HEK293 (cell line): ENCODE measurements at regions not wholly inside any gene's neighbourhood (a gene's known extent, or its start where the extent isn't known, plus 50 kb on each side); places are given as distances from the start of the nearest gene placed in this dataset.

ENCODE experiments used
- CTCF ChIA-PET: fragments of 350-600 bp; formaldehyde crosslinking; extraction: SDS; loops from one replicate; lab custom pipeline; 2021; ENCODE audit warnings: antibody characterized with exemption; lab: Yijun Ruan, JAX
- POLR2A ChIA-PET: fragments of 300-600 bp; formaldehyde crosslinking; extraction: SDS; loops from one replicate; lab custom pipeline; 2020; ENCODE audit warnings: antibody characterized with exemption, inconsistent platforms; lab: Yijun Ruan, JAX
- H3K27ac ChIP-seq: fragments of 200-500 bp; sonication (Bioruptor generic); 2 replicates; pipeline ENCODE4 v1.5.1; 2014; ENCODE audit warnings: low read depth, low read length, control low read depth, inconsistent platforms; ENCODE audit errors: extremely low read depth
- H3K36me3 ChIP-seq, 2 experiments: fragments of 200-500 bp in 1 of 2; sonication (Bioruptor generic) in 1 of 2; 1 replicate in 1 of 2; 2 replicates in 1 of 2; pipeline ENCODE4 v1.5.1; 2014 to 2017; ENCODE audit warnings: inconsistent platforms in 2 of 2, low read length in 2 of 2; ENCODE audit not compliant: control insufficient read depth in 2 of 2, insufficient read depth in 1 of 2
- H3K4me1 ChIP-seq: fragments of 200-500 bp; sonication (Bioruptor generic); 2 replicates; pipeline ENCODE4 v1.5.1; 2014; ENCODE audit warnings: mild to moderate bottlenecking, low read length, inconsistent platforms; ENCODE audit not compliant: control insufficient read depth, insufficient read depth
- H3K4me3 ChIP-seq: 2 replicates; pipeline ENCODE4 v1.5.1; 2011; ENCODE audit warnings: low read depth, mild to moderate bottlenecking, control low read depth, low read length, moderate library complexity
- H3K9me3 ChIP-seq: fragments of 200-500 bp; sonication (Bioruptor generic); 2 replicates; pipeline ENCODE4 v1.5.1; 2014; ENCODE audit warnings: low read depth, low read length, inconsistent platforms; ENCODE audit not compliant: control insufficient read depth, insufficient read depth
- BCL11B ChIP-seq: fragments of 450-650 bp; formaldehyde crosslinking; IDR thresholded peaks from 2 replicates; pipeline ENCODE4 v1.5.1; 2016; ENCODE audit warnings: low read depth, missing biosample characterization, missing genetic modification characterization
- GLIS1 ChIP-seq: fragments of 450-650 bp; formaldehyde crosslinking; IDR thresholded peaks from 2 replicates; pipeline ENCODE4 v1.5.1; 2016; ENCODE audit warnings: missing biosample characterization, missing genetic modification characterization
- HOXA7 ChIP-seq: sonication (generic); formaldehyde crosslinking; IDR thresholded peaks from 2 replicates; pipeline ENCODE4 v1.8.1; 2022; ENCODE audit warnings: missing genetic modification reagents, borderline replicate concordance
- KLF9 ChIP-seq: fragments of 450-650 bp; formaldehyde crosslinking; IDR thresholded peaks from 2 replicates; pipeline ENCODE4 v1.5.1; 2016; ENCODE audit warnings: missing biosample characterization, missing genetic modification characterization, low read depth
- REPIN1 ChIP-seq: fragments of 450-650 bp; formaldehyde crosslinking; IDR thresholded peaks from 2 replicates; pipeline ENCODE4 v1.5.1; 2017; ENCODE audit warnings: missing biosample characterization, missing genetic modification characterization, low read depth
- SCRT1 ChIP-seq: fragments of 450-650 bp; formaldehyde crosslinking; IDR thresholded peaks from 2 replicates; pipeline ENCODE4 v1.5.1; 2016; ENCODE audit warnings: missing biosample characterization, missing genetic modification characterization, borderline replicate concordance
- SP7 ChIP-seq: fragments of 450-650 bp; formaldehyde crosslinking; IDR thresholded peaks from 2 replicates; pipeline ENCODE4 v1.5.1; 2016; ENCODE audit warnings: missing biosample characterization, missing genetic modification characterization
- YY1 ChIP-seq: fragments of 450-650 bp; formaldehyde crosslinking; IDR thresholded peaks from 2 replicates; pipeline ENCODE4 v1.5.1; 2018; ENCODE audit warnings: missing biosample characterization, missing genetic modification characterization
- ZEB2 ChIP-seq: fragments of 450-650 bp; formaldehyde crosslinking; IDR thresholded peaks from 2 replicates; pipeline ENCODE4 v1.5.1; 2016; ENCODE audit warnings: missing biosample characterization, missing genetic modification characterization
- ZFP3 ChIP-seq: fragments of 450-650 bp; formaldehyde crosslinking; IDR thresholded peaks from 2 replicates; pipeline ENCODE4 v1.5.1; 2016; ENCODE audit warnings: low read depth, missing biosample characterization, missing genetic modification characterization
- ZFP69B ChIP-seq: fragments of 450-650 bp; formaldehyde crosslinking; IDR thresholded peaks from 2 replicates; pipeline ENCODE4 v1.5.1; 2016; ENCODE audit warnings: missing biosample characterization, missing genetic modification characterization
- ZNF114 ChIP-seq: fragments of 450-650 bp; formaldehyde crosslinking; IDR thresholded peaks from 2 replicates; pipeline ENCODE4 v1.5.0; 2017; ENCODE audit warnings: missing biosample characterization, missing genetic modification characterization
- ZNF133 ChIP-seq: fragments of 450-650 bp; formaldehyde crosslinking; IDR thresholded peaks from 2 replicates; pipeline ENCODE4 v1.5.1; 2016; ENCODE audit warnings: missing biosample characterization, missing genetic modification characterization
- ZNF146 ChIP-seq: fragments of 450-650 bp; formaldehyde crosslinking; IDR thresholded peaks from 2 replicates; pipeline ENCODE4 v1.5.1; 2016; ENCODE audit warnings: missing biosample characterization, missing genetic modification characterization
- ZNF2 ChIP-seq: fragments of 450-650 bp; formaldehyde crosslinking; IDR thresholded peaks from 2 replicates; pipeline ENCODE4 v1.5.1; 2016; ENCODE audit warnings: missing biosample characterization, missing genetic modification characterization
- ZNF214 ChIP-seq: fragments of 450-650 bp; formaldehyde crosslinking; IDR thresholded peaks from 2 replicates; pipeline ENCODE4 v1.5.1; 2017; ENCODE audit warnings: missing biosample characterization, mild to moderate bottlenecking, missing genetic modification characterization, borderline replicate concordance
- ZNF248 ChIP-seq: fragments of 450-650 bp; formaldehyde crosslinking; IDR thresholded peaks from 2 replicates; pipeline ENCODE4 v1.5.1; 2017; ENCODE audit warnings: missing biosample characterization, missing genetic modification characterization
- ZNF266 ChIP-seq: fragments of 450-650 bp; formaldehyde crosslinking; IDR thresholded peaks from 2 replicates; pipeline ENCODE4 v1.5.1; 2016; ENCODE audit warnings: missing biosample characterization, missing genetic modification characterization, low read depth
- ZNF555 ChIP-seq: fragments of 450-650 bp; formaldehyde crosslinking; conservative IDR thresholded peaks from 2 replicates; pipeline ENCODE4 v1.5.1; 2017; ENCODE audit warnings: missing biosample characterization, mild to moderate bottlenecking, missing genetic modification characterization, inconsistent platforms
- ZNF558 ChIP-seq: fragments of 450-650 bp; formaldehyde crosslinking; IDR thresholded peaks from 2 replicates; pipeline ENCODE4 v1.5.1; 2016; ENCODE audit warnings: missing biosample characterization, missing genetic modification characterization
- ZNF596 ChIP-seq: fragments of 450-650 bp; IDR thresholded peaks from 2 replicates; pipeline ENCODE4 v1.5.0; 2018; ENCODE audit warnings: missing biosample characterization, mild to moderate bottlenecking, missing genetic modification characterization, moderate library complexity
- ZNF670 ChIP-seq: fragments of 450-650 bp; formaldehyde crosslinking; IDR thresholded peaks from 2 replicates; pipeline ENCODE4 v1.5.1; 2016; ENCODE audit warnings: missing biosample characterization, missing genetic modification characterization, low read depth
- ZNF843 ChIP-seq: fragments of 450-650 bp; formaldehyde crosslinking; IDR thresholded peaks from 2 replicates; pipeline ENCODE4 v1.5.1; 2016; ENCODE audit warnings: missing biosample characterization, missing genetic modification characterization
- TF ChIP-seq, protein P1 (sequence below): fragments of 450-650 bp; formaldehyde crosslinking; IDR thresholded peaks from 2 replicates; pipeline ENCODE4 v1.5.1; 2017; ENCODE audit warnings: missing biosample characterization, missing genetic modification characterization
- TF ChIP-seq, protein P2 (sequence below): fragments of 450-650 bp; formaldehyde crosslinking; IDR thresholded peaks from 2 replicates; pipeline ENCODE4 v1.5.1; 2016; ENCODE audit warnings: missing biosample characterization, missing genetic modification characterization

DNA sequence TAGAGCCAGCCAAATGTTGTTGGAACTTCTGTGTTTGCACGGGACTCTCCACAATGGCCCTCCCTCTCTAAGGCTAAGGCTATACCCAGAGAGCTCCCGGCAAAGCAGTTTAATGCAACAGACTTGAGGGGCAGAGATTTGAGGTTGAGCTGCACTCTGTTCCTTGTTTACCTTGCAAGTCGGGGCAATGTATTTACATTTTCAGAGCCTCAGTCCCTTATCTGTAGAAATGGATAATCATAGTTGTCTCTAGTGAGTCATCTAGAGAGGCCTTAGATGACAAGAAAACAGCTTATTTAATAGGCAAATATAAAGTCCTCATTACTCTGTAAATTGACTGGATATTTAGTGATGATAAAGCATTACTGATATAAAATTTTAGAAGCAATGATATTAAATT lies 917.7 kb downstream of the MCTP2 start (continued):
- no peak for TF ChIP-seq ZNF670
- TF ChIP-seq, protein P1, sequence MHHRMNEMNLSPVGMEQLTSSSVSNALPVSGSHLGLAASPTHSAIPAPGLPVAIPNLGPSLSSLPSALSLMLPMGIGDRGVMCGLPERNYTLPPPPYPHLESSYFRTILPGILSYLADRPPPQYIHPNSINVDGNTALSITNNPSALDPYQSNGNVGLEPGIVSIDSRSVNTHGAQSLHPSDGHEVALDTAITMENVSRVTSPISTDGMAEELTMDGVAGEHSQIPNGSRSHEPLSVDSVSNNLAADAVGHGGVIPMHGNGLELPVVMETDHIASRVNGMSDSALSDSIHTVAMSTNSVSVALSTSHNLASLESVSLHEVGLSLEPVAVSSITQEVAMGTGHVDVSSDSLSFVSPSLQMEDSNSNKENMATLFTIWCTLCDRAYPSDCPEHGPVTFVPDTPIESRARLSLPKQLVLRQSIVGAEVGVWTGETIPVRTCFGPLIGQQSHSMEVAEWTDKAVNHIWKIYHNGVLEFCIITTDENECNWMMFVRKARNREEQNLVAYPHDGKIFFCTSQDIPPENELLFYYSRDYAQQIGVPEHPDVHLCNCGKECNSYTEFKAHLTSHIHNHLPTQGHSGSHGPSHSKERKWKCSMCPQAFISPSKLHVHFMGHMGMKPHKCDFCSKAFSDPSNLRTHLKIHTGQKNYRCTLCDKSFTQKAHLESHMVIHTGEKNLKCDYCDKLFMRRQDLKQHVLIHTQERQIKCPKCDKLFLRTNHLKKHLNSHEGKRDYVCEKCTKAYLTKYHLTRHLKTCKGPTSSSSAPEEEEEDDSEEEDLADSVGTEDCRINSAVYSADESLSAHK, result no peak
- no peak for TF ChIP-seq REPIN1 (tag by site-specific recombination)
- no peak for TF ChIP-seq HOXA7
- no peak for TF ChIP-seq SP7
- TF ChIP-seq ZNF214, result no peak
- TF ChIP-seq ZFP3, result no peak
- no peak for TF ChIP-seq ZNF555 (tag by site-specific recombination)

DNA sequence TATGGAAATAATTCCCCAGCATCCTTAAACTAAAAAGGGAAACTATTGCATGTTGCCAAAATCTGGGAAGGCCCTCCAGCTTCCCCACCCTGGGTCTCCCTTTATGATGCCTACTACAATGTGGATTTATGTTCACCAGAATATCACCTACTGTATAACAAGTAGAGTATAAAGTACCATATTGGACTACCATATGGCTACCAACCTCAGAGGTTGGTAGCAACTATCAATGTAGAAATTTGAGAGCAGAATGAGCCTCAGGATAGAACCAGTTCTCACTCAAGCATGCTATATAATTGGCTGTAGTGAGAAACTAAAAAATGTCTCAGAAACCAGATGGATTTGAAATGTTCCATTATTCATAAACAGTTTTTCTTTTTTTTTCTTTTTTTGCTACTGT lies 918.4 kb downstream of the MCTP2 start:
- no peak overlapping the region for H3K27ac ChIP-seq
- POLR2A ChIA-PET, result no interaction called here
- no peaks in the 10 kb centered on the region for H3K9me3 ChIP-seq
- H3K4me3 ChIP-seq, result no peak overlapping the region
- H3K4me1 ChIP-seq, result no peaks in the 10 kb centered on the region
- H3K36me3 ChIP-seq, result no peaks in the 10 kb centered on the region
- TF ChIP-seq ZFP69B (tag by site-specific recombination) (no peak), ZNF133 (tag by site-specific recombination) (no peak), ZNF248 (tag by site-specific recombination) (no peak), YY1 (no peak), GLIS1 (tag by site-specific recombination) (no peak), ZNF558 (tag by site-specific recombination) (no peak), BCL11B (tag by site-specific recombination) (no peak), ZNF146 (tag by site-specific recombination) (no peak), ZEB2 (no peak), ZNF2 (tag by site-specific recombination) (no peak), ZNF596 (tag by site-specific recombination) (no peak), ZNF114 (tag by site-specific recombination) (no peak), ZNF266 (no peak), ZNF843 (tag by site-specific recombination) (no peak), KLF9 (tag by site-specific recombination) (no peak), SCRT1 (no peak)
- TF ChIP-seq, protein P2, sequence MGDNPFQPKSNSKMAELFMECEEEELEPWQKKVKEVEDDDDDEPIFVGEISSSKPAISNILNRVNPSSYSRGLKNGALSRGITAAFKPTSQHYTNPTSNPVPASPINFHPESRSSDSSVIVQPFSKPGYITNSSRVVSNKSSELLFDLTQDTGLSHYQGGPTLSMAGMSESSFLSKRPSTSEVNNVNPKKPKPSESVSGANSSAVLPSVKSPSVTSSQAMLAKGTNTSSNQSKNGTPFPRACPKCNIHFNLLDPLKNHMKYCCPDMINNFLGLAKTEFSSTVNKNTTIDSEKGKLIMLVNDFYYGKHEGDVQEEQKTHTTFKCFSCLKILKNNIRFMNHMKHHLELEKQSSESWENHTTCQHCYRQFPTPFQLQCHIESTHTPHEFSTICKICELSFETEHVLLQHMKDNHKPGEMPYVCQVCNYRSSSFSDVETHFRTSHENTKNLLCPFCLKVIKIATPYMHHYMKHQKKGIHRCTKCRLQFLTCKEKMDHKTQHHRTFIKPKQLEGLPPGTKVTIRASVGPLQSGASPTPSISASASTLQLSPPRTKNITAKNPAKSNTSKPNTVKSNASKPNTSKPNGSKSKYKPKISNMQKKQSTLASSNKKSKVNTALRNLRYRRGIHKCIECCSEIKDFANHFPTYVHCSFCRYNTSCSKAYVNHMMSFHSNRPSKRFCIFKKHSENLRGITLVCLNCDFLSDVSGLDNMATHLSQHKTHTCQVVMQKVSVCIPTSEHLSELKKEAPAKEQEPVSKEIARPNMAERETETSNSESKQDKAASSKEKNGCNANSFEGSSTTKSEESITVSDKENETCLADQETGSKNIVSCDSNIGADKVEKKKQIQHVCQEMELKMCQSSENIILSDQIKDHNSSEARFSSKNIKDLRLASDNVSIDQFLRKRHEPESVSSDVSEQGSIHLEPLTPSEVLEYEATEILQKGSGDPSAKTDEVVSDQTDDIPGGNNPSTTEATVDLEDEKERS (tag by site-specific recombination), result no peak
- TF ChIP-seq, all 188 proteins: peak for 0
- CTCF ChIA-PET, result no interaction called here
